ENCODE measurements at regions not wholly inside any gene's neighbourhood (a gene's known extent, or its start where the extent isn't known, plus 50 kb on each side); places are given as distances from the start of the nearest gene placed in this dataset.

DNA sequence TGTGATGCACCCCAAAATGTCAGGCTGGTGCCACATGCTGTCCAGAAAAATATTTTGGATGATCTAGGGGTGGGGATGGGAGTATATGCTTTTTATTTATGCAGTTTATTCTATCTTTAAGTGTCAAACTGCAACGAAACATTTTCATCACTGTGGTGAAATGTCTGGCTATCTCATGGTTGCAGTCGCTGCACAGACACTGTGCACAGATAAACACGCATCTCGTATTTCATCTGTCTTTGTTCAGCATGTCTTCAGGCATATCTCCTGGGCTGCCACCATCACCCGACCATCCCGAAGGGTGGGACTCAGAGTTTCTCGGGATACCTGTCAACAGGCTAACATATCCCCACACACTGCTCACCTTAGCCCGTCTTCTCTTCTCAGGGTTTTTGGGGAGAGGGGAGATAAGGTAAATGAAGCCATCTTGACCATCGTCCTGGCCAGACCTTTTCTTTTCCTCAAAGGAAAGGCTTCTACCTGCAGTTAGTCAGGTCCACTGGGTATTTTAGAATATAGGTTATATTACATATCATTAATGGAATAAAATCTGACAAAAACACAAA is 80.7 kb upstream of the NABP1 start:
- no peak overlapping the region for H3K4me3 ChIP-seq (ENCODE audit: low read depth, low read length)
- no peak for TF ChIP-seq CTCF (IDR thresholded peaks at IDR 0.05; ENCODE audit: low read depth, low read length)
- no peak for TF ChIP-seq MYC (IDR thresholded peaks at IDR 0.05; ENCODE audit: low read depth, low read length)
- DNase-seq (ENCODE audit: low read depth) = no peak

GRCh38 chr2:191598296-191598695 is 79.6 kb upstream of the NABP1 start:
- no peak overlapping the region for H3K4me3 ChIP-seq (ENCODE audit: low read depth, low read length)
- no peak for TF ChIP-seq MYC (IDR thresholded peaks at IDR 0.05; ENCODE audit: low read depth, low read length)
- TF ChIP-seq, protein P1, sequence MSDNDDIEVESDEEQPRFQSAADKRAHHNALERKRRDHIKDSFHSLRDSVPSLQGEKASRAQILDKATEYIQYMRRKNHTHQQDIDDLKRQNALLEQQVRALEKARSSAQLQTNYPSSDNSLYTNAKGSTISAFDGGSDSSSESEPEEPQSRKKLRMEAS (IDR thresholded peaks at IDR 0.05; ENCODE audit: low read depth, low read length) = no peak
- TF ChIP-seq POLR2A (IDR thresholded peaks at IDR 0.05; ENCODE audit: extremely low read depth, insufficient read length) = no peak
- TF ChIP-seq CTCF (IDR thresholded peaks at IDR 0.05; ENCODE audit: low read depth, low read length) = no peak
- no peak for DNase-seq (ENCODE audit: low read depth)

DNA sequence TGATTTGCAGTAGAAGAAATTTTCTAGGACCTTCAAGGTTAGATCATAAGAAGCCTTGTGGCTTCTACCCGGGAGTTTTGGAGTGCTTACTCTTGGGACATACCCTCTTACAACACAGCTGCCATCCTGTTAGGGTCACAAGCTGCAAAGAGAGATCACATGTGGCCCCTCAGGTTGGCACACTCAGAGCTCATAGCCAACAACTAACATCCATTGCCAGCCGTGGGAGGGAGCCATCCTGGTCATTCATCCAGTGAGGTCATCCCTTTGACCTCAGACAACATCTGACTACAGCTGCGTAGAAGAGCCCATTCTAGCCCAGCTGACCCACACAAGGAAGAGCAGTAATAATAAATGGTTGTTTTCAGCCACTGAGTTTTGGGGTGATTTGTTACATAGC is 76.9 kb upstream of the NABP1 start:
- TF ChIP-seq MYC (IDR thresholded peaks at IDR 0.05; ENCODE audit: low read depth, low read length) (peak; percentile 30; the same call in 1 of the 2 replicates), CTCF (IDR thresholded peaks at IDR 0.05; ENCODE audit: low read depth, low read length) (no peak)
- TF ChIP-seq, protein P1 (IDR thresholded peaks at IDR 0.05; ENCODE audit: low read depth, low read length) = peak; percentile 54
- DNase-seq (ENCODE audit: low read depth) = peak; percentile 67

DNA sequence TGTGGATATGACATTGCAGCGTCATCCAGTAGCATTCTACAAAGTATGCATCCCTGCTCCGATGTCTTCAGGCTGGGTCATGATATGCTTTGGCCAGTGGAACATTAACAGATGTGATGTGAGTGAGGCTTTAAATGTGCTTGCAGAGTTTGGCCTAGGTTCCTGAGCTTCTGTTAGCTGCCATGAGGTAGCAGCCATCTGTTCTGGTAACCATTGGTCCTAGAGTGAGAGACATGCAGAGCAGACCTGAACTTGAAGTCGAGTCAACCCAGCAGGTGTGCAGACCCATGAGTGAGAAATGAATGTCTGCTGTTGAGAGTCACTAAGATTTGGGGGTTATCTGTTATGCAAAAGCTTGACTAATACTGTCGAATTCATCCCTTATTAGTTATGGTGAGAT is 73.8 kb upstream of the NABP1 start:
- H3K4me3 ChIP-seq (ENCODE audit: low read depth, low read length) = no peak overlapping the region
- no peak for DNase-seq (ENCODE audit: low read depth)
- TF ChIP-seq CTCF (IDR thresholded peaks at IDR 0.05; ENCODE audit: low read depth, low read length) (no peak), POLR2A (IDR thresholded peaks at IDR 0.05; ENCODE audit: extremely low read depth, insufficient read length) (no peak)
- TF ChIP-seq, protein P1 (IDR thresholded peaks at IDR 0.05; ENCODE audit: low read depth, low read length) = no peak

More for the DNA sequence above, 76.9 kb upstream of the NABP1 start:
- H3K4me3 ChIP-seq (ENCODE audit: low read depth, low read length) = no peak overlapping the region

- no peak overlapping the region for H3K4me3 ChIP-seq (ENCODE audit: low read depth, low read length)
- TF ChIP-seq MYC (IDR thresholded peaks at IDR 0.05; ENCODE audit: low read depth, low read length) = no peak
- TF ChIP-seq, protein P1 (IDR thresholded peaks at IDR 0.05; ENCODE audit: low read depth, low read length) = no peak
- no peak for TF ChIP-seq POLR2A (IDR thresholded peaks at IDR 0.05; ENCODE audit: extremely low read depth, insufficient read length)
- no peak for TF ChIP-seq CTCF (IDR thresholded peaks at IDR 0.05; ENCODE audit: low read depth, low read length)
- peak; percentile 22 for DNase-seq (ENCODE audit: low read depth)
Observed at GRCh38 chr2:191607096-191607495, 70.8 kb upstream of the NABP1 start.

DNA sequence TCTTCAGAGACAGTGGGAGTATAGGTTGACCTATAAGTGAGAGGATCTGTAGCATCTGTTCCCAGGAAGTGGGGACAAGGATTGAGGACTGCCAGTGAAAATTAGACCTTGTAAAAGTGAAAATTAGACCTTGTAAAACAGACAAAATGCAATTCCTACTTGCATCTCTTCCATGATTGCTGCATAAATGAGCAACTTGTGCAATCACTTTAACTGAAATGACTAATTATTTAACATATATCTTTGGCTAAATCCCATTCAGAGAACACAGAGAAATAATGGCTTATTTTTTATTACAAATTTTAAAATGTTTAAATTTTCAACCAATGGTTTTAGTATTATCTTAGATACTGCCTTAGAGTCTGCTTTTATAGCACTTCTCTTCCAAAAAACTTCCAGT is 67.2 kb upstream of the NABP1 start:
- no peak overlapping the region for H3K4me3 ChIP-seq (ENCODE audit: low read depth, low read length)
- DNase-seq (ENCODE audit: low read depth) = no peak
- TF ChIP-seq MYC (IDR thresholded peaks at IDR 0.05; ENCODE audit: low read depth, low read length) (no peak), CTCF (IDR thresholded peaks at IDR 0.05; ENCODE audit: low read depth, low read length) (no peak), POLR2A (IDR thresholded peaks at IDR 0.05; ENCODE audit: extremely low read depth, insufficient read length) (no peak)
- TF ChIP-seq, protein P1 (IDR thresholded peaks at IDR 0.05; ENCODE audit: low read depth, low read length) = no peak

All from NB4 (cell line).